NCI-H1092 (cell line): ENCODE measurements at regions not wholly inside any gene's neighbourhood (a gene's known extent, or its start where the extent isn't known, plus 50 kb on each side); places are given as distances from the start of the nearest gene placed in this dataset.
A peak's percentile ranks its signal among the peaks of the same experiment; 100 is the strongest.

Experiments
- DNase-seq: peaks from one replicate; lab custom pipeline; 2025; lab: John Stamatoyannopoulos, UW

DNA sequence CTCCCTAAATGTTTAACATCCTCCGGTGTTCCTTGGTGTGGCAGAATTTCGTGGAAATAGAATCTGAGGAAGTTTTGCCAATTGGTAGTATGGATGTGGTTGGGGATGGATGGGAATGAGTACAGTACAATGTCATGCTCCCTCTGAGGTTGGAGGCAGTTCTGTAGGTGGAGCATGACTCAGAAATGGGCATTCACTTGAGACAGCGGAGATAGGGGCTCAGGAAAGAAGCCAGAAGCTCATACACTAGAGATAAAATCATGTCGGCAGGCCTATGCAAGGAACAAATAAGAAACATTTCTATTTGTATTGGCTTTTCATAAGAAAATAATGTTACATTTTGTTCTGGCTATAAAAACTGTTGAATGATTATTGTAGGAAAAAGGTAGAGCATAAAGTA is 196.0 kb downstream of the URB2 start:
- DNase-seq: no peak

DNA sequence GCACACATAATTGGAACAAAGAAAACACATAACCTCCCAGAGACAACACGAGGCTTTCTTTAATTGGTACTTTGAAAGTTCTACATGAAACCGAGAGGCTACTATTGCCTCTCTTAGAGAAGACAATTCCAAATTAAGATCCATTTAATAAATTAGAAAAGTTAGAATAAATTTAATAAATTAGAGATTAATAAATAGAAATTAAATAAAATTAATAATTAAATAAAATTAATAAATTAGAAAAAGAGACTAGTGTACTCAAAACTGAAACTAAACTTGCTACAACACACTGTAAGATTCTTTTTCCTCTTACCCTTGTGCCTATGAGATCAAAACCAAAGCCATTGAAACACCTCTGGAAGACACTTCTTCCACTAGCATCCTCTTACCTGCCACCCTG is 199.0 kb downstream of the URB2 start:
- DNase-seq: no peak

DNA sequence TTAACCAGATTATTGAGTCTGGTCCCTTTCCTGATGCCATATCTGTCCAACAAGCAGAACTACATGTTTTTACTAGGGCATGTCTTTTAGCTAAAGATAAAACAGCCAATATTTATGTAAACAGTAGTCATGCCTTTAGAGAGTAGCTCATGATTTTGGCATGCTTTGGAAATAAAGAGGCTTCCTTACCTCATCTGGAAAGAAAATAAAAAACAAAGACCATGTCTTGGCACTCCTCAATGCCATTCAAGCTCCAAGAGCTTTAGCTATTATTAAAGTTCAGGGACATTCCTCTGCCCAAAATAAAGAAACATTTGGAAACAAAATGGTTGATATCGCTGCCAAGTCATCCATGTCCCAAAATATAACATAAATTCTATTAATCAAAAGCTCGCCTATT is 202.4 kb downstream of the URB2 start:
- no peak for DNase-seq

DNA sequence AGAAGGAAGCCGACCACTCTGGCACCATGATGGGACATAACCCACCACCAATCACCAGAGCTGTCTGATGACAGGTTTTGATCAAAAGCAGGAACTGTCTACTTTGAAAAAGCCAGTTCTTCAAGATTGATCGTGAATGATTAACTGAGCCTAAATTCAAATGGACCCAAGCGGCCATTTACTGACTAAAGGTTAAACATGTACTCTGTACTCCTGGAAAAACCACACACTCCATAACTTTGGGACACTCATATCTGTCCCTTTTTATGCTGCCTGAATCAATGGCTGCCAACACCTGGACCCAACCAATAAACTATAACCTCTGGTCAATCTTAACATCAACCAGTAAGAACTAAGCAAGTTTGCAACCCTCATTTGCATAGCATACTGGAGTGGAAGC is 206.6 kb downstream of the URB2 start:
- DNase-seq: no peak

DNA sequence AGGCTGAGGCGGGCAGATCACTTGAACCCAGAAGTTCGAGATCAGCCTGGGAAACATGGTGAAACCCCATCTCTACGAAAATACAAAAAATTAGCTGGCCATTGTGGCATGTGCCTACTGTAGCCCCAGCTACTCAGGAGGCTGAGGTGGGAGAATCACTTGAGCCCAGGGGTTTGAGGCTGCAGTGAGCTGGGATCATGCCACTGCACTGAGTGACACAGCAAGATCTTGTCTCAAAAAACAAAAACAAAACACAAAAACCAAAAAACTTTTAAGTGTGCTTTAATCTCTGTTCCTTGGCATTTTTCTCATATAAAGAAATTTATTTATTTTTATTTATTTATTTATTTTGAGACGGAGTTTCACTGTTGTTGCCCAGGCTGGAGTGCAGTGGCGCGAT is 208.2 kb downstream of the URB2 start:
- DNase-seq: no peak

DNA sequence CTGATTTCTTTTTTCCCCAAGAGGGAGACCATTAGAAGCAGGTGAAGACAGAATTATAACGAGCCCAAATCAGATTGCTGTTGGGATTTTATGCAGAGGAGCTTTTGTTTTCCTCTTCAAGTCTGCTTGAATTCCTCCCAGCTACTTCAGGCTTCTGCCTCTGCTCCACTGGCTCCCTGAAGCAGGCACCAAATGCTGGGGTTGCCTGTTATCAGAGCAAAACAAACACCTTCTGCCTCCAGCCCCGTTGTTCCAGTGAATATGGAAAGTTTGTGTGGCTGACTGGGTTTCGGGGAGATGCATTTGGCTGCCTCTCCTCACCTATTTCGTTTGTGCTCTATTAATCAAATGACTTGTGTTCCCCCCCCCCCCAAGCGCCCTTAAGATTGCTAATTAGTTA is 209.2 kb downstream of the URB2 start:
- DNase-seq: no peak

DNA sequence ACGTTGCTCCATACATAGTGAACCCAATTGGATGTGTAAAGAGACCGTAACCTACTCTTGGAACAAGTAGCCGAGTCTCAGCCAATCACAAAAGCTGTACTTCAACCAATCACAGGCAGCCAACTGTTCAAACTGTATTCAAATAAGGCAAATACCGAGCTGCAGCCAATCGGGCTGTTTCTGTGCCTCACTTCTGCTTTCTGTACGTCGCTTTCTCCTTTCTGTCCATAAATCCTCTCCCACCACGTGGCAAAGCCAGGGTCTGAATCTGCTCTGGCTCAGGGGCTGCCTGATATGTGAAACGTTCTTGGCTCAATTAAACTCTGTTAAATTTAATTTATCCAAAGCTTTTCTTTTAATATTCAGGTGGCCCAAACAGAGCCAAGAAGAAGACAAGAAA is 210.3 kb downstream of the URB2 start:
- no peak for DNase-seq

DNA sequence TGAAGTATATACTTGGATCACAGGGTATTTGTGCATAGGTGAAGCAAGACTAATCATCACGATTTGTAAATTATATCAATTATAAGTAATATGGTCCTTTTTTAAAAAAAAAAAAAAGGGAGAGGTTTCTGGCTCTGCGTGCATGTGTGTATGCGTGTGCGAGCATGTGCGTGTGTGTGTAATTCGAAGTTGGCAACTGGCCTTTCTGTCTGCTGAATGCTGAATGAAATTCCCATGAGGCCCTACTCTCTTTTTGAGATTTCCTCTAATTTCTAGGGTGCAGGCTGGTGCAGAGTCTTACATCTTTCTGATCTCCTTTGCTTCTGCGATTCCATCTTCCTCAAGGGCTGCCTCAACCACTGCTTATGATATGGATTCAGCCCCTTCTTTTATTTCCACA is 212.2 kb downstream of the URB2 start:
- no peak for DNase-seq

DNA sequence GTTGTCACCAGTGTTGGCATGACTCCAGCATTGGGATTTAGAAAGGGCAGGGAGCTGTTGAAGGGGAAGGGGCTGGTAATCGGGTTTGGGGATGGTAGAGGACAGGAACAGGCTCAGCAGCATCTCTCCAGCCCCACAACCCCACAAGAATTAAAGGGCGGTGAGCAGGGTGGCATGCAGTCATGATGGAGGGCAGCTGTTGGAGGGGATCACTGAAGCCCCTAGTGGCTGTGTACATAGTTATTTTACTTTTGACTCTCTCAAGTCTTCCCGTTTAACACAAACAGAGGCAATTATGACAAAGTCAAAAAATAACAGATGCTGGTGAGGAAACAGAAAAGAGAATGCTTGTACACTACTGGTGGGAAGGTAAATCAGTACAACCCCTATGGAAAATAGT is 213.8 kb downstream of the URB2 start:
- DNase-seq: no peak

DNA sequence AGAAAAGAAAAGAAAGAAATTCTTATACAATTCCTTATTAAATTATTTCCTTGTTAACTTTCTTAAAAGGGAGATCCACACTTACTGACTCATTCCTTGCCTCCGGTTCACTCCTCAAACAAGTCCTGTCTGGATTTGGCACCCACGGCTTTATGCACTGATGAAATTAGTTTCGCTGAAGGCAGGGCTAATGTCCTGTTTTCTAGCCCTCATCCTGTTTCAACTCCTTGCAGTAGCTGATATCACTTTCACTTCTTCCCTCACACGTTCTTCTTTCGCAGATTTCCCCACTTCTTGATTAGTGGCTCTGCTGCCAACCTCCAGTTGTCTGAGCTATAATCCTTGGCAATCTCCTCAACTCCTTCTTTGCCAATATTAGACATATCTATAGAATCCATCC is 215.2 kb downstream of the URB2 start:
- no peak for DNase-seq

DNA sequence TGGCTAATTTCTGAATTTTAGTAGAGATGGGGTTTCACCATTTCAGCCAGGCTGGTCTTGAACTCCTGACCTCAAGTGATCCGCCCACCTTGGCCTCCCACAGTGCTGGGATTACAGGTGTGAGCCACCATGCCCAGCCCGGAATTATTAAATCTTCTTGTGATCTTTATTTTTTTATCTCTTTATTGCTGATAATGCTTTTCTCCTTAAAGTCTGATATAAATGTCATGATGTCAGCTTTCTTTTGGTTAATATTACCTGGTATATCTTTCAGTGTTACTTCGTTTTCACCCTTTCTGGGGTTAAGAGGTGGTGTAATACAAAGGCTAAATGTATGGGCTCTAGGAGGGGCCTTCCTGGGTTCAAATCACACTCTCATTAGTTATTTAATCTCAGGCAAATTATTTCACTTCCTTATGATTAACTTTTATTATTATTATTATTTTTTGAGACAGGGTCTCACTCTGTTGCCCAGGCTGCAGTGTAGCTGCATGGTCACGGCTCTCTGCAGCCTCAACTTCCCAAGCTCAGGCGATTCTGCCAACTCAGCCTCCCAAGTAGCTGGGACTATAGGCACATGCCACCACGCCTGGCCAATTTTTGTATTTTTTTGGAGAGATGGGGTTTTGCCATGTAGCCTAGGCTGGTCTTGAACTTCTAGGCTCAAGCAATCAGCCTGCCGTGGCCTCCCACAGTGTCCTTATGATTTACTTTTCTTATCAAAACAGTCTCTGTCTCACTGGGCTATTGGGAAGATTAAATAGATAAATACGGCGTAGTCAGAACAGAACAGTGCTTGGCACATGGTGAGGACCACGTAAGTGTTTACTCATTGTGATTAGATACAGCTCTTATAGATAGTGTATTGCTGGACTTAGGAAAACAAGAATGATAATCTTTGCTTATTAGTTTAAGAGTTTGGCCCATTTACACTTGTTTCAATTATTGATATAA is 216.5 kb downstream of the URB2 start:
- peak; percentile 24 for DNase-seq

DNA sequence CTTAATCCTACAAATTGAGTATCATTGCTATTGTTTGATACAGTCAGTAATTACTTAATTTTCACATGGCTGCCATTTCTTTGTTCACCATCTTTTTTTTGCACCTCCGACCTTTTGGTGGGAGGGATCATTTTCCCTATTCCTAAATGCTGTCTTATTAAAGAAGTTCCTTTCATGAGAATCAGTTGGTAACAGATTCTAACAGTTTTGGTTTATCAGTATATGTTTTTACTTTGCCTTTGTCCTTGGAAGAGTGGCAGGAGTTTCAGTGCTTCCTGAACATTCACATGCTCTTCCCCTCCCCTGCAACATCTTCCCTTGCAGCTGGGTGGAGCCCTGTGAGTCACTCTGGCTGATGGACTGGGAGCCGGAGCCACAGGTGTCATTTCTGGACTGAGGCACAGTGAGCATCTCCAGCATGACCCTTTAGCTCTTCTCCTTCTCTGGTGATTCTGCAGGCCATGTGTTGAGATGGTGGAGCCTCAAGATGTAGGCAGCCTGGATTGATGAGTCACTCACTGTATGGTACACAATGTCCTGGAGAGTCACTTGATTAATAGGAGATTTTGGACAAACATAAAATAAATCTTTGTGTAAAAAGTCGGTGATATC is 217.7 kb downstream of the URB2 start:
- no peak for DNase-seq

DNA sequence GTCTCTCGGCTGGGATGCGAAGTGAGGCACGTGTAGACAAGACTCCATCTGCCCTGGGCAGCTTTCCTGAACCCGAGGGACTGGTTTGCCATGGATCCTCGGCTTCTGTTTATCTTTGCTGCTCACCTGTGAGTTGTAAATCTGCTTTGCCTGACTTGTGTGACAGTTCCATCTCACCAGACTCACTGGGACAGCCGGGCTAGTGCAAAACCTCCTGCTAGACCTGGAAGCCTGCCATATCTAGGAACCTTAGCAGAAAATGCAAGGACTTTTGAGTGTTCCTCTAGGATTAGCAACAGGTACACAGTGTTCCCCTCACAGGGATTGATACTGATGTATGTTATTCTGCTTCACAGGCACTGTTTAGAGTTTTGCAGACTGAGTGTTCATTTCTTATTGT is 218.6 kb downstream of the URB2 start:
- DNase-seq: no peak

DNA sequence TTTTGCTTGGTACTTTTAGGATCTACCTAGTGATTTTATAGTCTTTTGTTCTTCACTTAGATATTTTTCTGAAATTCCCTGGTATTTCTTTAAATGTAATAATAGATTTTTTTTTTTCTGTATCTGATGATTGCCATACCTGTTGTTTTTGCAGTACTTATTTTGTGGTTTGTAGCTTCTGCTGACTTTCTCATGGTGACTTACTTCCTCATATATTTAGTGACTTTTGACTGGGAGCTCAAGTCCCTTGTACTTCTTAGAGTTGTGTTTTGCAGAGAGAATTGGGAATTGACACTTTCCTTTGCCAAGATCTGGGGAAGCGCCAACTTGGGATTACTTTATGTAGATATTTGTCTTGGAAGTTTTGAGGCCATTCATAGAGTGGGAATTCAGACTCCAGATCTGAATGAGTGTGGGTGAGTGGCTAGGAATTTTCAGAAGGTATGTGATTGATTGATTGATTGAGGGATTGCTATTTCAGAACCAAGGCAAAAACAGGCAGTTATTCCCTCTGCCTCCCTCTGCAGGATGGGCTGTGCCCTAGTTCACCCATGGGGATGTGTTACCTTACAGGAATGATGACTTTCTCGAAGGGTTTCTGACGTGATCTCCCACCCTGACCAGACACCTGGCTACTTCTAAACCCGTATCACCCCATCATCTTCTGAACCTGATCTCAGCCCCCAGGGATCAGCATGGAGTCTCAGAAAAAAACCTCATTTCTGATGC is 219.5 kb downstream of the URB2 start:
- DNase-seq: no peak

DNA sequence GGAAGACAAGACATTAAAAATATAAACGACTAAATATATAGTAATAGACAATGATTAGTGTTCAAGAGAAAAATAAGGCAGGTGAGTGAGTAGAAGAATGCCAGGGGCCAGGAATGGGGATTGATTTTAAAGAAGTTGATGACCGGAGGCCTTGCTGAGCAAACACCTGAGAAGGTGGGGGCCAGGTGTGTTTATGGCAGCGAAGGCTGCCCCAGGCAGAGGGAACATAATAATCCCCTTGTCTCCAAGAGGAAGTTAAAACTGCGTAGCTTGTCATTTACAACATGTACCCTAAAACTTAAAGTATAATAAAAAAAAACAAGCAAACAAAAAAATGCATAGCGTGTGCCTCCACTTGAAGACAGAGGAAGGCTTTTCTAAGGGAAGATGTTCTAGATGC is 220.3 kb downstream of the URB2 start:
- DNase-seq: no peak

DNA sequence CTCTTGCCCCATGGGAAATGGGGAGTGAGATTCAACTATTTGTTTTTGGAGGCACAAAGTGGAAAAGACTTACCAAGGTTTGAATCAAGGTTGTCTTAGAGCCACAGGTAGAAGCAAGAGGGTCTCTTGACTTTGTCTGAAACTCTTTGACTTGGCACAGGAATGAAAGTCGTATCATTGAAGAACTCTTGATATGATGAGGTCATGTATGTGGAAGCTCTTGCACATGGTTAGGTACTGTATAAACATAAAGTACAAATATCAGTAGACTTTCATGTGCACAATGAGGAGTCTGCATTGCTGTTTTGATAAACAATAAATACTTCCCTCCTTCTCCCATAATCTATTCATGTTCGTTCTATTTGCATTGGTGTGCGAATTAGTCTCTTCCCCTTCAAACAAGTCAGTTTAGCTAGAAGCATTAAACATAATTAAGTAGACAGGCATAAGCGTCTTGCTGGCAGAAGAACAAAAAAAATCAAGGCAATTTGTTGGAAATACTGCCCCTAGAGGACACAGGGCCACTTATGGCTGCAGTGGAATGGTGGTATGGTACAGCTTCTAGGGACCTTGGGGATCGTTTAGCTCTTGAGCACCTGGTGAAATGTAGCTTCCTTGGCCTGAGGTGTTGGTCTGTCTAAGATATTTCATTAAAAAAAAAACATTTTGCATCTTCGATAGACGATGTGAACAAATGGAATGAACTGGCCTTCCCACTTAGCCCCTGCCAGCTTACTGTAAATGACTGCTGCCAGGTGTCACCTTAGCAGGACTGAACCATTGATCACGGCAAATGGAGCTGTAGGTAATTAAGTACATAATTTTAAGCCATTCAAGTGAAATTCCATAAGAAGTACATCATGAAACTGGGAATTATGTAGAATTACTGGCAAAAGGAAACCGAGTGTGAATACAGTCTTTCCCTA is 218.0 kb upstream of the GALNT2 start:
- DNase-seq: no peak

DNA sequence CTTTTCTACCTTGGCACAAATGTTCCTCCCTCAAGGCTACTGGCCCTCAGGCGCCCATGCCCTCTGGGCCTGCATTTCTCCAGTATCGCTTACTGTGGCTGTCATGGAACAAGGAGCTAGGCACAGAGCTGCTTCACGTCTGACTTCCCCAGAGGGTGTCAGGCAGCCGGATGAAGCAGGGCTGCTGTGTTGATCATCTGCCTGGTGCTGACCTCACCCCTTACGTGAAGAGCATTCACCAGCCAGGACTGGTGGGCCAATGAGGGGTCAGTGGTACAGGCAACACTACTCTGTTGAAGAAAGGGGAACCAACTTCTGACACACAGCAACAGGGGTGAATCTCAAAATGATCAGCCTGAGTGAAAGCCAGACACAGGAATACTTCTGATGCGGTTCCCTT is 215.5 kb upstream of the GALNT2 start:
- no peak for DNase-seq

DNA sequence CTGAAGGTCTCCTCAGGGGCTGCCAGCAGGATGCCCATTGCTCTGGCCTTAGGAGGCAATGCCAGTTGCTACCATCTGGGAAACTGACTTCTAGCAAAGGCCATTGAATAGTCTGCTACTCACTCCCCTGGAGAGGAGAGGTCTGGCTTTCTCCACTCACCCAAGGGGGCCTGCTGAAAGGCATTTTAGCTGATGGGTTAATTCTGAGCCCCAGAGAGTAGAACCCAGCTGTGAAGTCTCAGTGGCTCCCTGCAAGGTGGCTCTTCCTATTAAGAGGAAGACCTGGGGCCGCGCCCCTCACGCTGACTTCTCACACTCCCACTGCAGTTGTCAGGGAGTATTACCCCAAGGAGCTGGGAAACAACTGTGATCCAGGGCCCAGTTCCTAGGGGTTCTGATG is 213.3 kb upstream of the GALNT2 start:
- DNase-seq: no peak

DNA sequence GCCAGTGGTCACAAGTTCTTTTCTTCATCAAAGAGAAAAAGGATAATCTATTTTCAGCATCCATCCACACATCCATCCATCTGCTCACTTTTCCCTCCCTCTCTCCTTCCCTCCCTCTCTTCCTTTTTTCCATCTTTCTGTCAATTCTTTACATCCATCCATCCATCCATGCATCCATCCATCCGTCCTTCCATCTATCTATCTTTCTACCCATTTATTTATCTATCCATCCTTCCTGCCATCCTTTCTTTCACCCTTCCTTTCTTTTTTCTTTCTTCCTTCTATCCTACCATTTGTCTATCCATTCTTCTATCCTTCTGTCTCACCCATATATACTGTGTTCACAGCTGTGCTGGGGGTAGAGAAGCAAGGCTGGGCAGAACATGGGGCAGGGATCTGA is 212.4 kb upstream of the GALNT2 start:
- no peak for DNase-seq

DNA sequence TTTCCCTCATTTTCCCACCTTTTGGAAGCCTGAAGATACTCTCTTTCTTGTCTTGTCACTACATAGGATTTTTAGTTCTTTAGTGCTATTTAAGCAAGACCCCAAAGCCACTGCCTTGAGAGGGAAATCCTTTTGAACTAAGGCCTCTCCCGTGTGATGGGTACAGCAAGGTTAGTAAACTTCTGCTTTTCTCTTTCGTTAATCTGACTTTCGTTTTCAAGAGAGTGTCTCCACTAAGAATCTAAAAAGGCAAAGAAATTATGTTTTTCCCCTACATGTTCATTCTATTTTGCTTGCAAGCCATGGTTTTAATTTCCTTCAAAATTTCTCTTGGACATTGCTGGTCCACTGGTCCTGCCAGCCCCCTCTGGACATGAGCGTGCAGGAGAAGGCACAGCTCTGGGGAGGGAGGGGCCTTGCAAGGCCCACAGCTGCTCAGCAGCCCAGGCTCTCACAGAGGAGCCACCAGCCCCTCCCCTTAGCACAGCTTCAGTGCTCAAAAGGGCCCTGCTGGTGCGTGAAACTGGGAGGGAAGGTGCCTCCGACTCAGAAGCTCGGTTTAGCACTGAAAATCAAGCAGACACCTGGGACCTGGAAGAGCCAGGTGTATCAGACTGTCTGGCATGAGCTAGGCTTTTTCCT is 210.9 kb upstream of the GALNT2 start:
- no peak for DNase-seq

DNA sequence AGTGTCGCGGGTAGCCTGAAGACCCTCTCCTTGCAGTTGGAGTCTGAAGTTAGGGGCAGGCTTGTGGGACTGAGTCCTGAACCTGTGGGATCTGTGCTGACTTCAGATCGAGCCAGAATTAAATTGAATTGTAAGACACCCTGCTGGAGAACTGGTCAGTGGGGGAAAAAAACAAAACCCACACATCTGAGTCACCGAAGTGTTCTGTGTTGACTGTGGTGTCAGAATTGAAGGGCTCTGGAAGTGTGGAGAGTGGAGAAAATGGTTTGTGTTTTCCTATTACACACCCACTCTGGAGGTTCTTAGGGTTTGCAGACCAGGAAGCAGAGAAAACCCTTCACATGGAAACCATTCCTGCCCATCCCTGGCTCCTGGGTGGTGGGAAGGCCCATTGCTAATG is 209.5 kb upstream of the GALNT2 start:
- no peak for DNase-seq
